ENCODE measurements at regions not wholly inside any gene's neighbourhood (a gene's known extent, or its start where the extent isn't known, plus 50 kb on each side); places are given as distances from the start of the nearest gene placed in this dataset.

DNA sequence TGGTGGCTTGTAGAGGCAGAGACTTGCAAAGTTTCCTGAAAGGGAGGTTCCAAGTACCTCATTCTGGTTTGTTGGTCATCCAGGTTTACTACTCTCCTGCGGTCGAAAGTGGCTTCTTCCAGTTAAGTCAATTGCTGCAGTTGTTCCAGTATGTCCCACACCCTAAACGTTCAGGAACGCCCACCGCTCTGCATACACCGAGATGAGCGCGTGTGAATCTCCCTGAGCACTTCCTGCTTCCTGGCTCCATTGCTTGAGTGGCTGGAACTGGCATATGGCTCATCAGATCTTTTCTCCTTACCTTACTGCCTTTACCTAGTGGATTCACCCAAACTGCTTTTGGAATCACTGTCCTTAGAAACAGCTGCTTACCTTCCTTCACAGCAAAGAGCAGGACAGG is 59.1 kb upstream of the GLIS3 start:
- WGBS, 2 donors, result 81 to 86% methylated on average over 8 of the region's 8 CpGs
- H3K4me1 ChIP-seq, result no peaks in the 10 kb centered on the region

DNA sequence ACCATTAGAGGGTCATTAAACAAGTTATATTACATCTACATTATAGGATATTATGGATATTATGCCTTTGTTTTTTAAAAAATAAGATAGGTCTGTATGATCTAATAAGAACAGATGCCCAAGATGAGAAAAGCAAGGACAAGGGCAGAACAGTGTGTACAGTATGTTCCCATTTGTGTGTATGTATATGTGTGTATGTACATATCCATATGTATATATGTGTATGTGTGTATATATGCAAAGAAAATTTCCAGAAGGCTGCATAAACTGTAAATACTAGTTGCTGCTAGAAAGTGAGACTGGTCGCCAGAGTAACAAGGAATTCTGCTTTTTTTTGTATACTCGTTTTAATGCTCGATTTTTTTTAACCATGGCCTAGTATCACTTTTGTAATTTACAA is 58.1 kb upstream of the GLIS3 start:
- 90% methylated on average over 3 of the region's 3 CpGs for WGBS, 2 donors

More for the DNA sequence above, 59.1 kb upstream of the GLIS3 start:
- H3K9me3 ChIP-seq, result no peaks in the 10 kb centered on the region
- H3K27ac ChIP-seq, result no peak overlapping the region
- ATAC-seq (no peak), DNase-seq (no peak)
- H3K4me3 ChIP-seq, result no peak overlapping the region
- intact Hi-C loops (cut with DNase I), result no loop called here
- peaks cover 0 to 4% (median 0%) of the 10 kb centered on the region in 7 donors for H3K27me3 ChIP-seq
- TF ChIP-seq, protein P1, sequence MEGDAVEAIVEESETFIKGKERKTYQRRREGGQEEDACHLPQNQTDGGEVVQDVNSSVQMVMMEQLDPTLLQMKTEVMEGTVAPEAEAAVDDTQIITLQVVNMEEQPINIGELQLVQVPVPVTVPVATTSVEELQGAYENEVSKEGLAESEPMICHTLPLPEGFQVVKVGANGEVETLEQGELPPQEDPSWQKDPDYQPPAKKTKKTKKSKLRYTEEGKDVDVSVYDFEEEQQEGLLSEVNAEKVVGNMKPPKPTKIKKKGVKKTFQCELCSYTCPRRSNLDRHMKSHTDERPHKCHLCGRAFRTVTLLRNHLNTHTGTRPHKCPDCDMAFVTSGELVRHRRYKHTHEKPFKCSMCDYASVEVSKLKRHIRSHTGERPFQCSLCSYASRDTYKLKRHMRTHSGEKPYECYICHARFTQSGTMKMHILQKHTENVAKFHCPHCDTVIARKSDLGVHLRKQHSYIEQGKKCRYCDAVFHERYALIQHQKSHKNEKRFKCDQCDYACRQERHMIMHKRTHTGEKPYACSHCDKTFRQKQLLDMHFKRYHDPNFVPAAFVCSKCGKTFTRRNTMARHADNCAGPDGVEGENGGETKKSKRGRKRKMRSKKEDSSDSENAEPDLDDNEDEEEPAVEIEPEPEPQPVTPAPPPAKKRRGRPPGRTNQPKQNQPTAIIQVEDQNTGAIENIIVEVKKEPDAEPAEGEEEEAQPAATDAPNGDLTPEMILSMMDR (IDR thresholded peaks at IDR 0.05), result no peak
- no peaks in the 10 kb centered on the region for H3K36me3 ChIP-seq

DNA sequence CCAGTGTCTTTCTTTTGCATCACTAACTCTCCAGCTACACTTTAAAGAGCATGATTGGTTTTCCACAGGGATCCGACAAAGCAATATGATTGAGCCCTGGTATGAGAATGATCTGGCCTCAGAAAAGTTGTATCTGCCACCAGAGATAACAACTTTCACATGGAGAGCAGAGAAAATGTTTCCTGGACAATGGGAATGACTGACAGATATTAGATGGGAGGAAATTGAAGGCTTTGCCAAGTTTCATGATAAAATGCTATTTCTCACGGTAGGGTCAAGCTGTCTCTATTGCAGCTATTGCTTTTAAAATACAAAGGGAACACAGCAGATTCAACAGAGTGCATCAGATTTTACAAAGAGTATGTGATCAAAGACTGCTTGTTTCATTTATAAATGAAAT is 56.4 kb upstream of the GLIS3 start:
- DNase-seq, result no peak
- 24 to 47% methylated on average over 2 of the region's 2 CpGs for WGBS, 2 donors
- no peaks in the 10 kb centered on the region for H3K36me3 ChIP-seq
- no peak overlapping the region for H3K27ac ChIP-seq
- ATAC-seq, result no peak
- intact Hi-C loops (cut with DNase I), result no loop called here
- H3K4me1 ChIP-seq, result no peaks in the 10 kb centered on the region
- H3K27me3 ChIP-seq, result peaks cover 0 to 4% (median 0%) of the 10 kb centered on the region in 7 donors
- TF ChIP-seq, protein P1 (IDR thresholded peaks at IDR 0.05), result no peak
- no peak overlapping the region for H3K4me3 ChIP-seq
- no peaks in the 10 kb centered on the region for H3K9me3 ChIP-seq

More for the DNA sequence above, 58.1 kb upstream of the GLIS3 start:
- intact Hi-C loops (cut with DNase I), result no loop called here
- no peaks in the 10 kb centered on the region for H3K4me1 ChIP-seq
- H3K9me3 ChIP-seq, result no peaks in the 10 kb centered on the region
- no peak overlapping the region for H3K27ac ChIP-seq
- DNase-seq (no peak), ATAC-seq (no peak)
- no peaks in the 10 kb centered on the region for H3K36me3 ChIP-seq
- H3K27me3 ChIP-seq, result peaks cover 0 to 4% (median 0%) of the 10 kb centered on the region in 7 donors
- TF ChIP-seq, protein P1 (IDR thresholded peaks at IDR 0.05), result no peak
- H3K4me3 ChIP-seq, result no peak overlapping the region

DNA sequence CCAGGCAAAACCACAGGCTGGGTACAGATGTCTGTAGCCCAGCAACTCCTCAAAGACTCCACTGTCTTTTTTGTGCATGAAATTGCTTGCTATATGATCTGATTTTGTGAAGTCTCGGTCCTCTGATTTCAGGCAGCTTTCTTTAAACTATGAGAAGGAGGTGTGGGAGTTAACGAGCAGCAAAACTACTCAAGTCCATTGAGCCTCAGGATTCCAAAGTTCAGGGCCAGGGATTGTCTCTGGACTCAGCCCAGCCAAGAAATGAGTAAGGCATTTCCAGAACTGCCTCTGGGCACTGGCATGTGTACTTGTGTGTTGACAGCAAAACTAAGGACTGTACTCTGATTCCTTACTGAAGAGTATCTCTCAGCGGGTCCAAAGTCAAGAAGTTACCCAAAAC is 53.4 kb upstream of the GLIS3 start:
- 83 to 88% methylated on average over 3 of the region's 3 CpGs for WGBS, 2 donors
- no peak for ATAC-seq

More for the DNA sequence above, 53.4 kb upstream of the GLIS3 start:
- H3K9me3 ChIP-seq, result no peaks in the 10 kb centered on the region
- H3K4me1 ChIP-seq, result no peaks in the 10 kb centered on the region
- H3K4me3 ChIP-seq, result no peak overlapping the region
- TF ChIP-seq, protein P1 (IDR thresholded peaks at IDR 0.05), result no peak
- no peaks in the 10 kb centered on the region for H3K36me3 ChIP-seq
- no peaks in the 10 kb centered on the region for H3K27me3 ChIP-seq
- intact Hi-C loops (cut with DNase I), result no loop called here
- DNase-seq, result no peak
- H3K27ac ChIP-seq, result no peak overlapping the region
